ENCODE measurements at regions not wholly inside any gene's neighbourhood (a gene's known extent, or its start where the extent isn't known, plus 50 kb on each side); places are given as distances from the start of the nearest gene placed in this dataset.

- no peak for DNase-seq (ENCODE audit: low read depth)
Measured at GRCh38 chr2:234247453-234248180, 197.1 kb downstream of the SPP2 start.

- no peak for DNase-seq (ENCODE audit: low read depth)
Measured at GRCh38 chr2:234245945-234246344, 195.4 kb downstream of the SPP2 start.

- no peak for DNase-seq (ENCODE audit: low read depth)
Measured at GRCh38 chr2:234243871-234244565, 193.5 kb downstream of the SPP2 start.

GRCh38 chr2:234242459-234242836, 191.9 kb downstream of the SPP2 start:
- DNase-seq (ENCODE audit: low read depth) = no peak

GRCh38 chr2:234241656-234242458, 191.4 kb downstream of the SPP2 start:
- no peak for DNase-seq (ENCODE audit: low read depth)

GRCh38 chr2:234240917-234241316, 190.4 kb downstream of the SPP2 start:
- no peak for DNase-seq (ENCODE audit: low read depth)

GRCh38 chr2:234235191-234235590, 184.7 kb downstream of the SPP2 start:
- no peak for DNase-seq (ENCODE audit: low read depth)

GRCh38 chr2:234231460-234231859, 181.0 kb downstream of the SPP2 start:
- DNase-seq (ENCODE audit: low read depth) = no peak

- DNase-seq (ENCODE audit: low read depth) = no peak
Measured at GRCh38 chr2:234219046-234219310, 168.5 kb downstream of the SPP2 start.

GRCh38 chr2:234218266-234219045, 168.0 kb downstream of the SPP2 start:
- no peak for DNase-seq (ENCODE audit: low read depth)

GRCh38 chr2:234212534-234212933, 162.0 kb downstream of the SPP2 start:
- DNase-seq (ENCODE audit: low read depth) = no peak

- no peak for DNase-seq (ENCODE audit: low read depth)
Measured at GRCh38 chr2:234211797-234212196, 161.3 kb downstream of the SPP2 start.

- no peak for DNase-seq (ENCODE audit: low read depth)
Measured at GRCh38 chr2:234206738-234207137, 156.2 kb downstream of the SPP2 start.

- DNase-seq (ENCODE audit: low read depth) = no peak
Measured at GRCh38 chr2:234204480-234204879, 154.0 kb downstream of the SPP2 start.

GRCh38 chr2:234203135-234203984, 152.9 kb downstream of the SPP2 start:
- no peak for DNase-seq (ENCODE audit: low read depth)

GRCh38 chr2:234202601-234203000, 152.1 kb downstream of the SPP2 start:
- DNase-seq (ENCODE audit: low read depth) = no peak

- no peak for DNase-seq (ENCODE audit: low read depth)
Measured at GRCh38 chr2:234199996-234200395, 149.5 kb downstream of the SPP2 start.

GRCh38 chr2:234198976-234199375, 148.5 kb downstream of the SPP2 start:
- DNase-seq (ENCODE audit: low read depth) = no peak

GRCh38 chr2:234195516-234195915, 145.0 kb downstream of the SPP2 start:
- DNase-seq (ENCODE audit: low read depth) = no peak

GRCh38 chr2:234193977-234194563, 143.6 kb downstream of the SPP2 start:
- no peak for DNase-seq (ENCODE audit: low read depth)

GRCh38 chr2:234191819-234192407, 141.4 kb downstream of the SPP2 start:
- no peak for DNase-seq (ENCODE audit: low read depth)
